ENCODE measurements at regions not wholly inside any gene's neighbourhood (a gene's known extent, or its start where the extent isn't known, plus 50 kb on each side); places are given as distances from the start of the nearest gene placed in this dataset.

DNA sequence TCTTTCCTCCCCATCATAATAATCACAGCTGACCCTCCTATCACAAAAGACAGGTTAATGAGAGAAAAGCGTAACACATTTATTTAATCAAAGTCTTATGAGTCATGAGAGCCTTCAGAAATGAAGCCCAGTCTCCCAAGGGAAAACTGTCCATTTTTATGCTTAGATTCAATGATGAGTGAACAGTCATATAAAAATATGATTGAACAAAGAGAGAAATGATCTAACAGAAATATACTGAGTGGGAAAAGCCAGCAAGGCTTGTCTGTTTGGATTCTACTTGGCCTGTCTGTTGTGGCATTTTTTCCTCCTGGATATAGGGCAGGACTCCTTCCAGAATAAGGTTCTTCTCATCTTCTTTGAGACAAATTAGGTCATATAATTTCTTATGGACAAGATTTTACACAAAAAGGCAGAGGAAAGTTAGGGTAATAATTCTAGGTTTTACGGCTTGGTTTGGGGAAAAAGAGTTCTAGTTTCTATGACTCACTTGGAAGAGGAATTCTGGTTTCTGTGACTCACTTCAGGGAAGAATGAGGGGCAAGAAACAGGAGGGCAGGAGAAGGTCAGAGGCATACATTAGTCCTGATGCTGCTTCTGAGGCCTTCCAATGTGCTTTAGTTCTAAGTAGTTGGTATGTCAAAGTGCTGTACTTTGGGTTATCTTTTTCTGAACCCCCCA lies 534.2 kb downstream of the ZIC1 start:
- Histone ChIP-seq H3K4me1 (ENCODE audit: insufficient read depth, low read length, poor library complexity, severe bottlenecking) (peaks cover 10% of the 10 kb centered on the region), H3K4me3 (ENCODE audit: low read depth, low read length, poor library complexity, severe bottlenecking) (no peak overlapping the region), H3K36me3 (ENCODE audit: insufficient read depth, low read length, poor library complexity, severe bottlenecking) (no peaks in the 10 kb centered on the region), H3K9me3 (ENCODE audit: low read depth, low read length, poor library complexity, severe bottlenecking) (no peaks in the 10 kb centered on the region), H3K27me3 (replicated peaks; ENCODE audit: insufficient read depth, low read depth, low read length, poor library complexity) (no peaks in the 10 kb centered on the region), H3K27ac (ENCODE audit: low read depth, low read length, poor library complexity, severe bottlenecking) (no peak overlapping the region)
- BruUV-seq (replicated peaks): no TSS peak
- intact Hi-C loops (cut with micrococcal nuclease; ENCODE audit: unreplicated experiment): no loop called here
- no peak for TF ChIP-seq EZH2 (IDR thresholded peaks at IDR 0.05; ENCODE audit: borderline replicate concordance, low read depth, low read length, poor library complexity, severe bottlenecking)
- TF ChIP-seq, protein P1, sequence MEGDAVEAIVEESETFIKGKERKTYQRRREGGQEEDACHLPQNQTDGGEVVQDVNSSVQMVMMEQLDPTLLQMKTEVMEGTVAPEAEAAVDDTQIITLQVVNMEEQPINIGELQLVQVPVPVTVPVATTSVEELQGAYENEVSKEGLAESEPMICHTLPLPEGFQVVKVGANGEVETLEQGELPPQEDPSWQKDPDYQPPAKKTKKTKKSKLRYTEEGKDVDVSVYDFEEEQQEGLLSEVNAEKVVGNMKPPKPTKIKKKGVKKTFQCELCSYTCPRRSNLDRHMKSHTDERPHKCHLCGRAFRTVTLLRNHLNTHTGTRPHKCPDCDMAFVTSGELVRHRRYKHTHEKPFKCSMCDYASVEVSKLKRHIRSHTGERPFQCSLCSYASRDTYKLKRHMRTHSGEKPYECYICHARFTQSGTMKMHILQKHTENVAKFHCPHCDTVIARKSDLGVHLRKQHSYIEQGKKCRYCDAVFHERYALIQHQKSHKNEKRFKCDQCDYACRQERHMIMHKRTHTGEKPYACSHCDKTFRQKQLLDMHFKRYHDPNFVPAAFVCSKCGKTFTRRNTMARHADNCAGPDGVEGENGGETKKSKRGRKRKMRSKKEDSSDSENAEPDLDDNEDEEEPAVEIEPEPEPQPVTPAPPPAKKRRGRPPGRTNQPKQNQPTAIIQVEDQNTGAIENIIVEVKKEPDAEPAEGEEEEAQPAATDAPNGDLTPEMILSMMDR (conservative IDR thresholded peaks at IDR 0.05; ENCODE audit: low read depth, low read length): no peak
- peak; percentile 31 for DNase-seq (ENCODE audit: low spot score)
- ChIA-PET CTCF (no interaction called here), POLR2A (ENCODE audit: low non-redundant PET) (no interaction called here)

DNA sequence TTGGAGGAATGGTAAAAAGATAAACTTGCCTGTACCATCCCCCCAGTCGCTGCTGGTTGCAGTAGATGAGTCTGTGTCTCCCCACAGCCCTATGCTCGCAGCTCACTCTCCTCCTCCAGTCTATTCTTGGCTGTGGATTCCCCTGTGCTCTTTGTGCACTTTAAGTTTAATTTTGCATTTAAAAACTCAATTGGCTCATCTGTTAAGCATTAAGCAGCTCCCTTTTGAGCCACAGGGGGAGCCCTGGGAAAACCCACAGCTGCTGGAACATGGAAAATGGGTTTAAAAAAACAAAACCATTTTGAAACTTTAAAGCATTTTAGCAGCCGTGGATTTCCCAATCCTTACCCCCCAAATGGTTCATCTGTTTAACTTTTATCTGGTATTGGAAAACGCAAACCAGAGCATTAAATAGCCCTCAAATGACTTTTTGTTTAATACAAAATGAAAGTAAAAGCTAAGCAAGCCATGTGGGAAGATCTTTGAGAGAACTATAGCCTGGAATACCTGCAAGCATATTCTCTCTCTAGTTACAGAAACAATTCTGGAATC lies 536.9 kb downstream of the ZIC1 start:
- peak; percentile 91 for DNase-seq (ENCODE audit: low spot score)
- Histone ChIP-seq H3K27me3 (replicated peaks; ENCODE audit: insufficient read depth, low read depth, low read length, poor library complexity) (no peaks in the 10 kb centered on the region), H3K4me3 (ENCODE audit: low read depth, low read length, poor library complexity, severe bottlenecking) (peak overlapping the region; percentile 19), H3K4me1 (ENCODE audit: insufficient read depth, low read length, poor library complexity, severe bottlenecking) (peaks cover 10% of the 10 kb centered on the region), H3K36me3 (ENCODE audit: insufficient read depth, low read length, poor library complexity, severe bottlenecking) (no peaks in the 10 kb centered on the region), H3K27ac (ENCODE audit: low read depth, low read length, poor library complexity, severe bottlenecking) (peak overlapping the region; percentile 66), H3K9me3 (ENCODE audit: low read depth, low read length, poor library complexity, severe bottlenecking) (no peaks in the 10 kb centered on the region)
- POLR2A ChIA-PET (ENCODE audit: low non-redundant PET): interaction anchor here (0.6 kb wide), 1 partner anchor 16 kb away, joined by 5 read pairs; no protein-coding TSS in a partner anchor
- TF ChIP-seq, protein P1 (conservative IDR thresholded peaks at IDR 0.05; ENCODE audit: low read depth, low read length): peak; percentile 80
- TF ChIP-seq EZH2 (IDR thresholded peaks at IDR 0.05; ENCODE audit: borderline replicate concordance, low read depth, low read length, poor library complexity, severe bottlenecking): no peak
- intact Hi-C loops (cut with micrococcal nuclease; ENCODE audit: unreplicated experiment): no loop called here
- BruUV-seq (replicated peaks): no TSS peak
- CTCF ChIA-PET: interaction anchor here (0.9 kb wide), 1 partner anchor 16 kb away, joined by 5 read pairs; no protein-coding TSS in a partner anchor

DNA sequence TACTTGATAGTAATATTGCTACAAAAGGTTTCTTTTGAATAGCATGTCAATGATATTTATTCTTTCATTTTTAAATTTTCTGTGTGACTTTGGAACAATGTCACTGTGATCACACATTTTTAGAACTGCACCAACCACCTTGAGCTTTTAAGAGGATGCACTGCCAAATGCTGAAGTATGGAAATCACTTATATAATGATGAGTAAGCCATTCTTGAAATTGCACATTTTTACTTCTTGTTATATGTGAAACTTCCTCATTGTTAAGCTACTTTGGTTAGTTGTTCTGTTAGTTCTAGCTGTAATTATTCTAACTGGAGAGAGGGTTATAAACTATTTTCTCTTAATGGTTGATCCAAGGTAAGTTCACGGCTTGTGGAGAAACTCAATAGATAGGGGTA lies 547.5 kb downstream of the ZIC1 start:
- TF ChIP-seq, protein P1 (conservative IDR thresholded peaks at IDR 0.05; ENCODE audit: low read depth, low read length): no peak
- TF ChIP-seq EZH2 (IDR thresholded peaks at IDR 0.05; ENCODE audit: borderline replicate concordance, low read depth, low read length, poor library complexity, severe bottlenecking): no peak
- ChIA-PET CTCF (no interaction called here), POLR2A (ENCODE audit: low non-redundant PET) (no interaction called here)
- Histone ChIP-seq H3K9me3 (ENCODE audit: low read depth, low read length, poor library complexity, severe bottlenecking) (no peaks in the 10 kb centered on the region), H3K4me3 (ENCODE audit: low read depth, low read length, poor library complexity, severe bottlenecking) (no peak overlapping the region), H3K4me1 (ENCODE audit: insufficient read depth, low read length, poor library complexity, severe bottlenecking) (no peaks in the 10 kb centered on the region), H3K27ac (ENCODE audit: low read depth, low read length, poor library complexity, severe bottlenecking) (no peak overlapping the region), H3K27me3 (replicated peaks; ENCODE audit: insufficient read depth, low read depth, low read length, poor library complexity) (no peaks in the 10 kb centered on the region), H3K36me3 (ENCODE audit: insufficient read depth, low read length, poor library complexity, severe bottlenecking) (no peaks in the 10 kb centered on the region)
- intact Hi-C loops (cut with micrococcal nuclease; ENCODE audit: unreplicated experiment): no loop called here
- BruUV-seq (replicated peaks): no TSS peak
- no peak for DNase-seq (ENCODE audit: low spot score)

Measured in A673 (cell line).